ENCODE measurements at regions not wholly inside any gene's neighbourhood (a gene's known extent, or its start where the extent isn't known, plus 50 kb on each side); places are given as distances from the start of the nearest gene placed in this dataset.
A peak's percentile ranks its signal among the peaks of the same experiment; 100 is the strongest.

DNA sequence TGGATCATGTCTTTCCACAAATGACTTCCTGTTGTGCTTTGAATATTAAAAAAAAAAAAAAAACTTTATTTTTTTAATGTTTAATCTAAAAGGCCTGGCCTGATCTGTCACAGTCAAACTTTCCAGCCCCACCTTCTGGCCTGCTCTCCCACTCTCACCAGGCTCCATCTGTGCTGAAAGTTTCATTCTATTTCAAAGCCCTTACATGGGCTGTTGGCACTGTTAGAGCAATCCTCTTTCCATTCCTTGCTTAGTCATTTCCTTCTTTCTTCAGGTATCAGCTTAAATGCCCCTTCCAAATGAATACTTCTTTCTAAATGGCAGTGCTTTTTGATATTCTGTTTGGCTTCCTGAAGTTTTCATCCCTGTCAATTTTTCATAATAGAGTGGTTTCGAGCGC lies 1104.8 kb upstream of the C9orf72 start:
- intact Hi-C loops (cut with DNase I) = no loop called here
- ATAC-seq = no peak

DNA sequence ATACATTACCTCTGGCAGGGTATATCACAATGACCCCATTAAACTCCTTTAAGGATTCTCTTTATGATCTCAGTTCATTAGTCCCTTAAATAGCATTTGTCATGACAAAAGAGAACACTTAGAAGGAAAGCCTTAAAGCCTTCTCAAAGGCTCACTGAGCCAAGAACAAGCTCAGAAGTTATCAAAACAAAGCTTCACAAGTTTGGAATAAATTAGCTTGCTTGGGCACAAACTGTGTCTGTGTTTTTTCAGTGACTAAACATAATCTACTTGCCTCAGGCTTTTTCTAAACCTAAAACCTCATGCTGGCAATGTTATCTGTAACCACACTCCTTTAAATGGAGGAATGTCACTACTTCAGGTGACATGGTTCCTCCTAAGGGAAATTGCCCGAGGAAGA lies 1114.9 kb upstream of the C9orf72 start:
- ATAC-seq (no peak), DNase-seq (ENCODE audit: missing footprints) (no peak)
- intact Hi-C loops (cut with DNase I) = no loop called here

More for the DNA sequence above, 1104.8 kb upstream of the C9orf72 start:
- no peak for DNase-seq (ENCODE audit: missing footprints)

DNA sequence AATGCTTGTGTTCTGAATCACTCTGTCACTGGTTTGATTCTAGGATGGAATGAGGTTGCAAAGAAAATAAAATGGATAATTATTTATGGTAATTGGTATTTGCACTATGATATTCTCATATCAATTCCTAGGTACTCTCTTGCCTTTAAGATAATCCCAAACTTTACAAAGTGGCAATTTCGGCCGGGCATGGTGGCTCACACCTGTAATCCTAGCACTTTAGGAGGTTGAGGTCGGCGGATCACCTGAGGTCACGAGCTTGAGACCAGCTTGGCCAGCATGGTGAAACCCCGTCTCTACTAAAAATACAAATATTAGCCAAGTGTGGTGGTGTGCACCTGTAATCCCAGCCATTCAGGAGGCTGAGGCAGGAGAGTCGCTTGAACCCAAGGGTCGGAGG lies 1118.7 kb upstream of the C9orf72 start:
- intact Hi-C loops (cut with DNase I) = no loop called here
- no peak for ATAC-seq
- peak; percentile 26 for DNase-seq (ENCODE audit: missing footprints)

DNA sequence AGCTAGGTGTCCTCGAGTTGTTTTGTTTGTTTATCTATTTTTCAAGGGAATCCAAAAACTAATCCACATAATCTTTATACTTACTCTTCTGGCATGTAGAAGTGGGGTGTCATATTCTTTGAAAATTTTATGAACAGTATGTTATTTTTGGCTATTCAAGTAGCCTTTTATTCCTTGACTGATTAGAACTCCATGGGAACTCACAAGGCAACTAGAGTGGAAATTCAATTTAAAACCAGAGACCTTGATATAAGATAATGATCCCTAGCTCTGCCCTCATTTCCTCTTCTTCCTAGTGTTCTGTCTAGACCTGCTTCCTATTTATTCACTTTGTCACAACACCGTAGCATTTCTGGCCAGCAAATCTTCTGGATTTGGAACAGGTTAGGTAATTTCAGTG lies 1123.7 kb upstream of the C9orf72 start:
- DNase-seq (ENCODE audit: missing footprints) = no peak
- no peak for ATAC-seq
- intact Hi-C loops (cut with DNase I) = no loop called here

DNA sequence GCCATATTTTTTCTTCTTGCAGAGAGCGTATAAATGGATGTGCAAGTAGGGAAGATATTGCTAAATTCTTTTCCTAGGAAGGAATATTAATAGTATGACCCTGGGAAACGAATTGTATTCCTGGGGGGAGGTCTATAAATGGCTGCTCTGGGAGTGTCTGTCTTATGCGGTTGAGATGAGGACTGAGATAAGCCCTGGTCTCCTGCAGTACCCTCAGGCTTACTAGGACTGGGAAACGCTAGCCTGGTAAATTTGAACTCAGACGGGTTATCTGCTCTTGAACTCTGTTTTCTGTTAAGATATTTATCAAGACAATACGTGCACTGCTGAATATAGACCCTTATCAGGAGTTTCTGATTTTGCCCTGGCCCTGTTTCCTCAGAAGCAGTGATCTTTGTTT lies 1126.4 kb upstream of the C9orf72 start:
- DNase-seq (ENCODE audit: missing footprints) (no peak), ATAC-seq (no peak)
- intact Hi-C loops (cut with DNase I) = no loop called here

DNA sequence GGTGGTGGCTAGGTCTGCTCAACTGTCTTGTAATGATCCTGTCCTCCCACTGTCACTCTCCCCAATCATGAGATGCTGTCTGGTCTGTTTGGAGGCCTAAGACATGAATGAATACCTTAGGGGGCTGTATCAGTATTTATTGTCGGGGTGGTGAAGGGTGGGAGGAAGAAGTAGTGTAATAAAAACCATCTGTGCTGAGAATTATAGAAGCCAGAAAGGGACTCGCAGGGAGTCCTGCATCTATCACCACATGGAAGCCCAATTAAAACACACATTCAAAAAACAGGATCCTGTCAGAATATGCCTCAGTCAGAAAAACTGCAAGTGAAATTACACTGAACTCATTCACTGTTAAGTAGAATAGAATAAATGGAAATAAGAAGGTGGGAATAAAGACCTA lies 1134.3 kb upstream of the C9orf72 start:
- intact Hi-C loops (cut with DNase I) = no loop called here
- no peak for ATAC-seq

DNA sequence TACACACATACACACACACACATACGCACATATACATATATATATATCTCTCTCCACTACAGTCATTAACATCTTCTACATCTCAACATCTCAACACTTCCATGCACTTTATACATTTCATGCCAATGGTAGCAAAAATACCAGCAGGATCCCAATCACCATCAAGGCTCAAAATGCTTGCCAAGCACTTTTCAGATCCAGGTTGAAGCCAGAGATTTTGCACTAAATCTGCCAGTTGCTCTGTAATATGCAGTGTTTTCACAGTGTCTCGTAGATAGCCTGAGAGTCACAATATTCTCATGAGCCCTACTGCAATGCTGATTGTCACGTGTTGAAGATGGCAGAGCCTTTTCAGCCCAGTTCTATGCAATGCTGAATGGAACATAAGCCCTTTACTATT lies 1140.9 kb upstream of the C9orf72 start:
- intact Hi-C loops (cut with DNase I) = no loop called here

More for the DNA sequence above, 1134.3 kb upstream of the C9orf72 start:
- no peak for DNase-seq (ENCODE audit: missing footprints)

DNA sequence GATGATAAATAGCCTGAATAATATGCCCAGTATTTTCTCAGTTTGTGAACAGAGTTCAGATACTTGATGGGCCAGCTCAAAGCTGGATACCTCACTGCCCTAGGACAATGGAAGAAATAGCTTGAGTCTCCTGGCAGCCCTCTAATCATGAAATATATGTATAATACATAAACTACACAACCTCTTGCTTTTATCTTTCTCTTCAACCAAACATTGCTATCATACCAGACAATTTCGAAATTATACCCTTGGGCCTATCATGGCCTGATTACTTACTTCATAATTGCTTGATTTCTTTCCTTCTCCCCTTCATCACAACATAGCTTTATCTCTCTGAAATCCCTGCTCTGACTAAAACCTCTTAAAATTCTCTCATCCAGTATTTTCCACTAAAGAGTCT lies 1144.9 kb upstream of the C9orf72 start:
- DNase-seq (ENCODE audit: missing footprints) (no peak), ATAC-seq (no peak)
- intact Hi-C loops (cut with DNase I) = no loop called here

More for the DNA sequence above, 1140.9 kb upstream of the C9orf72 start:
- ATAC-seq (no peak), DNase-seq (ENCODE audit: missing footprints) (no peak)

DNA sequence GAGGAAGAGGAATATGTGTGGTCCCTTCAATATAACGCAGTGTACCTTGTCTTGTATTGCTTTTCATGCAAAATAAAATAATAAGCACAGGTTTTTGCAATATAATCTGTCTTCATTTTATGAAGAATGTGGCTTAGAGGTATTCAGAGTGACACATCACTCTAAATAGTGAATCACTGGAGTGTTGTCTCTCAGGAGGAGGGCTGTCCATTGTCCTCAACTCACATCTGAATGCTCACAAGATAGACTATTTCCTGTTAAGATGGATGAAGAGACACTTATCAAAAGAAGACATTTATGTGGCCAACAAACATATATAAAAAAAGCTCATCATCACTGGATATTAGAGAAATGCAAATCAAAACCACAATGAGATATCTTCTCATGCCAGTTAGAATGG lies 1147.5 kb upstream of the C9orf72 start:
- intact Hi-C loops (cut with DNase I) = no loop called here
- ATAC-seq = no peak
- no peak for DNase-seq (ENCODE audit: missing footprints)

DNA sequence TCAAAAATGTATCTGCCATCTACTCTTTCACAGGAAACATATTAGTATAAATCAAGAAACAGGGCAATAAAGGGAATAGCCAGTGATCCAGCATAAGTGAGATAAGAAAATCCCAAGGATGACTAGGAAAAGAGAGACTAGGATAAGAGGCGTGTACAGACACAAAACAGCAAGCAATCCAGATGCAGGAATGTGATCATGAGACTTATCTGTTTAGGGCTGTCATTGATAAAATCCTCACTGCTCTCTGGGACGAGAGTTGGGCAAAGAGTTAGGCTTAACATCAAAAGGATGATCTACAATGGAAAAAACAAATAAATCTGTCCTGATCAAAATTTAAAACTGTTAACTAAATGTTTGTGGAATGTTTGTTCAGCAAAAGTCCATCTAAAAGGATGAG lies 1156.8 kb upstream of the C9orf72 start:
- ATAC-seq (no peak), DNase-seq (ENCODE audit: missing footprints) (no peak)
- intact Hi-C loops (cut with DNase I) = no loop called here

DNA sequence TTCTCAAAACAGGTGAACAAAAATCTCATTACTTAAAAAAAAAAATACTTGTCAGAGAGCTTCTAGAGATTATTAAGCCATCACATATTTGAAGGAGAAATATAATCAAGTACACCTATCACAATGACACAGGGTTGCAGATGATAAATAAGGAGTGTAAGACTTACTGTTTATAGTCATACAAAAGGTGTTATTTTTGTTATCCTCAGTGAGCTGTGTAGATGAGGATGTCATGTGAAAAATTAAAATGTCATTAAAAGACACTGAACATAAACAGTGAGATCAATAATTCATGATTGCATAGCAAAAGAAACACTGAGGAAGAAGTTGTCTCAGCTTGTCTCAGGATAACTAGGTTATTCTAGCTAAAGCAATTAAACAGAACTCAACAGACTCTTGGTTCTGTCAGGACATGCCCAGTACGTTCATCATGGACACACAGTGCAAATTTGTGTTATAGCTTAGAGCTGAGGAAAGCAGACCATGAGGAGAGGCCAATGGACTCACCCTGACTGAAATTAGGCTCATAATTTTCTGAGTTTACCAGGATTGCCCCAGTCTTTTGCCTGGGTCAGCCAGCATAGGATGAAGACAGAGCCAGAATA lies 1162.6 kb upstream of the C9orf72 start:
- DNase-seq (ENCODE audit: missing footprints) = no peak
- no peak for ATAC-seq
- intact Hi-C loops (cut with DNase I) = no loop called here

DNA sequence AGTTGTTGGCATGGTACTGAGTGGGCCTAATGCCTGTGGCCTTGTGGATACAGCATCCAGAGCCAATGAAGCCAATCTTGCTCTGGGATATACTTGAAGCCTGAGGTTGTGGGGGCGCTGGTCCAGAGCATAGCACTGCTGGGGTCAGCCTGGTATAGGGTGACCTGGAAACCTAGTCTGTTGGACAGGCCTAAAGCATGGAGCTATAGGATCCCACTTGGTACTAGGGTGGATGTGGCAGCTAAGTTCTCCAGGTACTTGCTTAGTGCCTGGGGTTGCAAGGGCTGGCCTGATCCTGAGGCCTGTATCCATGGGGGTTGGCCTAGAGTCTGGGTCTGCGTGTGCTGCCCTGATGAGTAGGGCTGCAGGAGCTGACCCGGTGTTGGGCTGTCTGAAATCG lies 1168.2 kb upstream of the C9orf72 start:
- no peak for ATAC-seq
- intact Hi-C loops (cut with DNase I) = no loop called here
- DNase-seq (ENCODE audit: missing footprints) = no peak

DNA sequence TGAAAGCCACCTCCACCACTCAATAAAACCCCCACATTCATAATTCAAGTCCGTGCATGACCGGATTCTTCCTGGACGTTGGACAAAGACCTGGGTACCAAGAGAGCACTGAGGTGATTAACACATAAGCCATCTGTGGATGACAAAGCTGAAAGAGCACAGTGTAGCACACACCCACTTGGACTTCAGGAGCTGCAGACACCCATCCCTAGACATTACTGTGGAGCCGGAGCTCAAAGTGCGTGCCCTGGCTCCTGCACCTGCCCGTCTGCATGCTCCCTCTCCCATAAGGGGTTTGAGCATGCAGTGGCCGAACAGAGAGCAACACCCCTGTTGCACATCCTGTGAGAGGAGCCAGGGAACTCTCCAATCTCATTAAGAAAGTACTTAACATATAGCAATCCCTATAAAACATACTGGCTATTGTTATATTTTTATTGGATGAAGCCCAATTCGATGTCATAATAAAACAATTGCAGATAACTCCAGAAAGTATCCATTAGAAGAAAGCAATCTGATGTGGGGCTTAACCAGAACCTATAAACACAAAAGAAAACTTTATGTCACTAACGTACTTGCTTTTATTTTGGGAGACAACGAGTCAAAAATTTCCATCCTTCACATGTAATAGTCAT lies 1174.2 kb upstream of the C9orf72 start:
- ATAC-seq (no peak), DNase-seq (ENCODE audit: missing footprints) (no peak)
- intact Hi-C loops (cut with DNase I) = no loop called here

DNA sequence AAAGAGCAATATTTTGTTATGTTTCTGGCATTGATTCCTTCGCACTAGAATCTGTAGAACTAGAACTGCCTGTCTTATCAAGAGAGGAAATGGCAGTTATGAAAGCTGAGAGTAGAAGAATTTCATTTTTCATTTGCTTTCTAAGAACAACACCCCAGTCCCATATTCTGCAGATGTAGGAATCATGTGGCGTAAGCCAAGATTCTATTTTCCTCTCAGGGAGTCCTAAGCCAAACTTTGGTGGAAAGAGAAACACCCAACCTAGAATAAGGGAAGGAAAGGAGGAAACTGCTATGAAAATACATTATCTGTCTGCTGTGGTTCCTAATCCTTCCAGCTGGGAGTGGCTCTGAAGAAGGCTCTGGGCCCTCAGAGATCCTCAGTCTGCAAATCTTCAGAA lies 1176.9 kb upstream of the C9orf72 start:
- intact Hi-C loops (cut with DNase I) = no loop called here
- no peak for ATAC-seq
- no peak for DNase-seq (ENCODE audit: missing footprints)

DNA sequence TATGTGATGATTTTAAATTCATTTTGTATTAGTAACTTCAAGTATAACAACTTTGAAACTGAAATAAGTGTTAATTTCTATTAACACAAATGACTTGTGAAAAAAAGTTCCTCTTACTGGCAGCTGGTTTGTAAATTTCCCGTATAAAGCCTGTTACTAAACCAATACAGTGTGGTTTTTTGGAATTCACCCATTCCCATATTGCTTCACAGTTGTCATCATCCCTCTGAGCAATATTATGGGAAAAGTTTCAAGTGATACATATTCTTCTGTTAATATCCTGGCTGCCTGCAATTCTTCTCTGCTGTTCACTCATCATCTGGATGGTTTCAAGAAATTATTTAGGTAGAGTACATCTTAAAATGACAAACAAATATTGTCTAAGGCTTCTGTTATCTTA lies 1185.1 kb upstream of the C9orf72 start:
- ATAC-seq (no peak), DNase-seq (ENCODE audit: missing footprints) (no peak)
- intact Hi-C loops (cut with DNase I) = no loop called here

DNA sequence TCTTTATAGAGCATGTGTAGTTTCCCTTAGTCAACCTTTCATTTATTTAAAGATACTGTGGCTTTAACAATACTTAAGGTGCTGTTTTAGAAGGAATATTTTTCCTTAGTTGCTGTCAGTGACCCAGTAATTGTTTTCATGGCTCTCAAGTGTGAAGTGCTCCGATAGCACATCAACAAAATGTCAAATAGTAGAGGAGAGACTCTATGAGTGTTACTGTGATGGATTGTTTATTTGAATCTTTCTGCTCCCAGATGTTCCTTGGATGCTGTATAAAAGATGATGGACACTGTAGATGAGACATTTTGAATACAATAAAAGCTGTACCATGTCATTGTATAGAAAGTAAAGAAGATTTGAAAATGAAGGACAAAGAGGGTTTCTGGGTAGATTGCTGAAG lies 1185.7 kb upstream of the C9orf72 start:
- intact Hi-C loops (cut with DNase I) = no loop called here
- DNase-seq (ENCODE audit: missing footprints) (no peak), ATAC-seq (no peak)

DNA sequence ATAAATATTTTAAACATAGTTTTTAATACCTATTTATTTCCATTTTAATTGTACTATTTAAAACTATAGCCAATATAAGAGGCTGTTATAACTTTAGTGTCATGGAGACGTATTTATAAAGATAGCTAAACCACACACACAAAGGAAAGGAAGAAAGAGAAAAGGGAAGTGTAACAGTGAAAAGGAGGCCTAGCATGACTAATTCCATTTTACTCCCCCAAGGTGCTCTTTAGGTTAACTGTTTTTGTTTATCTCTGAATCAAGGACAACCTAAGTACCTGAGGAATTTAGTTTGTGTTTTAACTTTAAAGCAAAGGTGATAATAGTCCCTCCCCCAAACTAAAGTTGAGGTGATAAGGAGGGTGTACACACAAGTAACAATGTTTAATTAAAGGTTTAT lies 1188.9 kb upstream of the C9orf72 start:
- ATAC-seq = no peak
- DNase-seq (ENCODE audit: missing footprints) = no peak
- intact Hi-C loops (cut with DNase I) = no loop called here

DNA sequence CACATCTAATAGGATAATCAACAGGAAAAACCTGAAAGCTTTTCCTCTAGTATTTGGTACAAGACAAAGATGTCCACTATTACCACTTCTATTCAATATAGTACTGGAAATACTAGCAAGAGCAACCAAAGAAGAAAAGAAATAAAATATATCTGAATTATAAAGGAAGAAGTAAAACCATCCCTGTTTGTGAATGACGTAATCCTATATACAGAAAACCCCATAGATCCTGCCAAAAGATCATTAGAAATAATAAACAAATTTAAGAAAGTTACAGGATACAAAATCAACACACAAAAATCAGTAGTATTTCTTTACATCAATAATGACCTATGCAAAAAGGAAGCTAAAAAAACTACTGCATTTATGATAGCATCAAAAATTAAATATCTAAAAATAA lies 1191.3 kb upstream of the C9orf72 start:
- intact Hi-C loops (cut with DNase I) = no loop called here

DNA sequence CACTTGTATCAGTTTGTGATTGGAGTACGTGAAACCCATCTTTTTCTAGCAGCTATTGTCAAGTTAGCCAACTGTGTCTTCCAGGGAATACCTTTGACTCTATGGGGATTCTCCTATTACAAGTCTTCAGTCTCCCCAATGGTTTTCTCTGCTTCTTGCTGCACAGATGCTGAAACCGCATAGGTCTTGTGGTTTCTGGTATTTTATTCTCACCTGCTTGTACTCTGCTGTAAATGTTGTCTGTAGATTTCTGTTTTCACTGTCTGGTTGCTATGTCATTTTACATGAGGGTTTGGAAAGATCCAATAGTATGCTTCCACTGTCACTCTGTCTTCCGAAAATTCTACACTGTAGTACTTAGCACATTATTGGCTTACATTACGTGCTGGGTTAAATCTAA lies 1196.9 kb upstream of the C9orf72 start:
- ATAC-seq (no peak), DNase-seq (ENCODE audit: missing footprints) (no peak)
- intact Hi-C loops (cut with DNase I) = no loop called here

More for the DNA sequence above, 1191.3 kb upstream of the C9orf72 start:
- DNase-seq (ENCODE audit: missing footprints) (no peak), ATAC-seq (no peak)

DNA sequence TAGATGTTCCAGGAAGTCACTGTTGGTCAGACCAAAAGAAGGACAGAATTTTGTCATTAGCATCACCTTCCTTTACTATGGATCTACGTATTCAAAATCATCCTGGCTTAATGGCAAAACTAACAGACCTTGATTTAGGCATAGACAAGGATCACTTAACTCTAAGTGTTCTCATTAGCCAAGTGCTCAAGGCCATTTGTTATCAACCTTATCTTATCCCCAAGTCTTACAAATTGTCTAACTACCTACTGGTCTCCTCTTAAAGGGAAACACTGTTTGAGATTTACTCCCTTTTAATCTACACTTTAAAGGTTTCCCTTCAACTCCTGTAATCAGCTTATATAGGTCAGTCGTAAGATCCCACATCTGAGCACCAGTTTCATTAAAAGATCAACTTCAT lies 1197.5 kb upstream of the C9orf72 start:
- DNase-seq (ENCODE audit: missing footprints) (no peak), ATAC-seq (no peak)
- intact Hi-C loops (cut with DNase I) = no loop called here

All from Right ventricle myocardium inferior (tissue), 1 donor.